Stimulated activated CD8-positive, alpha-beta memory T cell treated with anti-CD3 and anti-CD28 coated beads, Interleukin-7, amount 100 ng/mL, for 24 hours (primary cell): ENCODE measurements at regions not wholly inside any gene's neighbourhood (a gene's known extent, or its start where the extent isn't known, plus 50 kb on each side); places are given as distances from the start of the nearest gene placed in this dataset.

ENCODE experiments used
- DNase-seq: peaks from one replicate; pipeline ENCODE4 v3.0.0-alpha.2; 2020; ENCODE audit warnings: low read depth

- no peak for DNase-seq
Measured at GRCh38 chr14:87522575-87522974, 470.4 kb downstream of the GALC start.

DNA sequence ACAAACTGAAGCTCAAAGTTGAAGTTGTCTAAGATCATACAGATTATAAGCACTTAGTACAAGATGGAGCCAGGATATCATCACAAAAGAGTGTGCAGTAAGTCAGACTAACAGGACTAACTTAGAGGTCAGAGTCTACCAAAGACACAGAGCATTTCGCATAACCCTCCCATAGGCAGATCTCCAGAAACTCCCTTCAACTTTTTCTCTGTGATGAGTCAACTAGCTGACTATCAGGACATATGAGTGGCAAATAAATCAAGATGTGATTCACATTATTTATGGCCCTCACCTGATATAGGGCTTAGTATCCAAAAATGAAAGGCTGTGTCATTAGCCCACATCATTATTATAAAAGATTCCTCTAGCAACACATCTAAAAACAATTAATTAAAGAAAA is 484.6 kb downstream of the GALC start:
- no peak for DNase-seq

DNA sequence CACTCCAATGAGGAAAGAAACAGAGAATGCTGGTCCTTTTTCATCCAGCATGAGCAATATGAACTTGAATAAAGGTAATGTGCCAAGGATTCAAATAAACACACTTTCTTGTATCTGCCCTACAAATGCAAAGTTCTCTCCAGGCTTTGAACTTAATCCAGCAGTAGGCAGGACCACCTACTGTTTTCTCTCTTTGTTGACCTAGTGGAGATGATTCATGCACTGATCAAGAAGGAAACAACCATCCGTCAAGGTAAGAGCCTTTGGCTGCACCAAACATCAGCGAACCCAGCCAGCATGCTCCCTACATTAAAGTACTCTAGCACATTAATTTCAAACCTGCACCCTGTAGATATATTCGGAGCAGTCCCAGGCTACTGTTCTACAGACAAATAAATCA is 489.3 kb downstream of the GALC start:
- no peak for DNase-seq

DNA sequence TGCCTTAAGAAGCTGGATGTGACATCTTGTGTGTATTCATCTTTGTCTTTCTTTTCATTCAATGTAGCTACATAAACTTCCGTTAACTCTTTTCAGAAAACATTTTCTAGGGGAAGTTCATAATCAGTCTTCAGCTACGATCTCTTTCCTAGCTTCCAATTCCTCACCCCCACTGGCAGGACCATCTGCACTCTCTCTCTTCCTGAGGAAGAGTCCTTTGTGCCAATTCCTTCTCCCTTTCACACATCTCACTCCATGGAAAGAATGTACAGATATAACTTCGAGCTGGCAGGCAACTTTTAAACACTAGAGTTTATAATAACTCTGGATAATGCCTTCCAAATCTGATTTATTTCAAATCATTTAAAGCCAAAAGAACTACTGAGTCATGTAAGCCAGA is 495.7 kb downstream of the GALC start:
- no peak for DNase-seq

- DNase-seq = no peak
Measured at GRCh38 chr14:87494010-87494409, 499.0 kb downstream of the GALC start.

GRCh38 chr14:87492561-87492960 is 500.4 kb downstream of the GALC start:
- DNase-seq = no peak

DNA sequence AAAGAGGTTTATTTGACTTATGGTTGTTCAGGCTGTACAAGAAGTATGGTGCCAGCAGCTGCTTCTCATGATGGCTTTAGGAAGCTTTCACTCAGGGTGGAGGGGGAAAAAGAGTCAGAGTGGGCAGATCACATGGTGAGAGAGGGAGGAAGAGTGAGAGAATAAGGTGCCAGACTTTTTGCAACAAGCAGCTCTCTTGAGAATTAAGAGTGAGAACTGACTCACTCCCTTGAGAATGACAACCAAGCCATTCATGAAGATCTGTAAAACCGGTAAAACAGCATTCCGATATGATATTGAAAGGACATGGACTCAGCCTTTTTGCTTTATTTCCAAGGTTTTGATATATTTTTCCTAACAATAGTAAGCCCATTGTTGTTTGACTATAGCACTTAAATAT is 501.2 kb downstream of the GALC start:
- no peak for DNase-seq

DNA sequence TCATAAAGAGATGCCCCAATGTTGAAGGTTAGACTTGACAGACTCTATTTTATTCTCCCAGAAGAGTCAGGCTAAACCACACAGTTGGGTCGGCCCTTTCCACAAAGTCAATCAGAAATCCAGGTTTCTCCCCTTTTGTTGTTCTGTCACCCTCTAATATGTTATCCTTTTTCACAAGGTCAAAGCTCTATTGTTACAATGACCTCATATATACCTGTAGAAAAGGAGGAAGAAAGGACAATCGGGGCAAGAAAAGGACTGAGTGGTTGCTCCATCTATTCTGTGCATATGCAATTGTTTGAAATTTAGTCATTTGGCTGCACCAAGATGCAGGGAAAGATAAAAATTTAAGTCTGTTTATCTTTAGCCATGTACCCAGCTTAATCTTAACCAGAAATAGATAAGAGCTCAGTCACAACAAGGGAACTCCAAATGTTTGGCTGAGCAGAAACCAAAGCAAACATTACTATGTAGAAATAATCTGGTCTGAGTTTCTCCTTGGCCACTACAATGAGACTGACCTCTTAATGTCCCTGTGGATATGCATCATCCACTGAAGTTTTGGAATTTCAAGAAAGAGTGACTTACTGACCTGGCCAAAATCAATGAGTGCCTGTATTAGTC is 503.7 kb downstream of the GALC start:
- no peak for DNase-seq

DNA sequence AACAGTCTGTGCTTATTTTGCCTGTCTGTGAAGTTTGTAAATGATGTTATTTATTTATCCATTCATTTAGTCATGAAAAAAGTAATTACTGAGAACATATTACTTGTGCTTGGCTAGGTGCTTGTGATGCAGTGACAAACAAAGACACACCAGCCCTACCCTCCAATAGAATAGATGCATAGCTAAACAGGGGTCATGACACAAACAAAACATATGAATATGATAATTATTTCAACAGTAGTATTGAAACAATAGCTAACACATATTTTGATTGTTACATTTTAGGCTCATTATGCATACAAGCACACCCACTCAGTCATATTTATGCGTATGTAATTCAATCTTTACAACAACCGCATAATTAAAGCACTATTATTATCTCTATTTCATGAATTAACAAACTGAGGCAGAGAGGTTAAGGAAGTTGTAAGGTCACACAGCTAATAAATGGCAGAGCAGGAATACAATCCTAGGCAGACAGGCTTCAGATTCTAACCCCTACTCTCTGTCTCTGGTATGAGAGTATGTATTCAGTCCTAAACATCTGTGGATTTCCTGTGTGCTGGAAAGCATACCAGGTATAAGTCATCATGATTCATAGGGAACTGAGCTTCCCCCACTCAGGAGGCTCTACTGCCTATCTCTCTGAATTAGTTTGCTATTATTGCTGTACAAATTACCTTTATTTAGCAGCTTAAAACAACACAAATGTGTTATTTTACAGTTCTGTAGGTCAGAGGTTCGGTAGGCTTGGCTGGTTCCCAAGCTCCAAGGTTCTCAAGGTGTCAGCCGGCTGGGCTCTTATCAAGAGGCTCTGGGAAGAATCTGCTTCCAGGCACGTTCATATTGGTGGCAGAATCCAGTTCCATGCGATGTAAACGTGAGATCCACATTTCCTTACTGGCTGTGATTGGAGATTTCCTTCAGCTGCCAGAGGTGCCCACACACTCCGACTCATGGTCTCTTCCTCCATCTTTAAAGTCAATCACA is 509.4 kb downstream of the GALC start:
- DNase-seq = no peak

- no peak for DNase-seq
Measured at GRCh38 chr14:87468531-87468930, 524.5 kb downstream of the GALC start.

DNA sequence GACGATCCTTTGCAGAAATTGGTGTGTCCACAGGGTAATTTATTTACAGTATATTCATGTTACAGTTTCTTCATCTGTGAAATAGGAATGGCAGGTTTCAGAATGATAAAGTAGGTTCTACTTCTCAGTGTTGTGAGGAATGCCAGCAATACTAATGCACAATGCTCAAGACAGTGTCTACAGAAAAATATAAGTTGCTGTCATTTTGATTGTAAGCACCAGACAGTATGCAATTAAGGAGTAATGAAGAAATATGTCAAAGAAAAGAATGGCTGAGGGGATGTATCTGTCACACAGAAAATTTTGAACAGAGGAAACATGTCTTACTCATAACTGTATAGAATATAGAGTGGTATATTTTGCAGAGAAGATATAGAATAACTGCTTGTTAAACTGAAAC is 525.4 kb downstream of the GALC start:
- DNase-seq = no peak

DNA sequence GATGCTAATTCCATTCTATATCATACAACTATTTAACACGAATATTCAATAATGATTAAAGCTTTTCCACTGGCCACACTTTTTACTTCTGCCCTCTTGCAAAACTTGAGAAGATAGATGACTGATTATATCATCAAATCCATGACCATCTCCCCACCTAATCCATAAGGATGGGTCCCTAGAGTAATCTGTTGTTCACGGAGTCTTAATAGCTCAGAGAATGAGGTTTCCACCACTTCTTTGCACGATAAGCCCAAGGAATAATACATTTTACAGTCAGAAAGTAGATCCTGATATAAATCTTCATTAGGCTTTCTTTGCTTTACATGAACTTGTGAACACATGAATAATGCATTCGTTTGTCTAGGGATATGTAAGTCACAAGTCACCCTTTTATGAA is 527.2 kb downstream of the GALC start:
- DNase-seq = no peak

GRCh38 chr14:87461704-87462103 is 531.3 kb downstream of the GALC start:
- DNase-seq = no peak

DNA sequence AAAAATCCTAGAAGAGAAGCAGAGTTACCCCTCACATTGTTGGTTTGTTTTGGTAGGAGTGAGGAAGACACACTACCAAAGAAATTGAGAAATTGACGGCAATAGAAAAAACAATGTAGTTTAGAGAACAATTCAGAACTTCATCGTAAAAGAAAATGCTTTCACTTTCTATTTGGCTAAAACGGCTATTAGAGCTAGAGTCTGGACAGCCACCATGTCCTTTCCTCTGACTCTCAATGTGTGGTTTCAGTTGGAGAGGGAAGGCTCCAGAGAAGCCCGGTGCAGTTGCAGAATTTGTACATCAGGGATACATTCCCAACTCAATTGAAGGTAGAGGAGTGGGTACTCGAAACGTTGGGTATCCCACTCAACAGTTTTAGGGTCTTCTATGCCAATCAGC is 535.3 kb downstream of the GALC start:
- DNase-seq = no peak

GRCh38 chr14:87450193-87450592 is 542.8 kb downstream of the GALC start:
- DNase-seq = no peak

GRCh38 chr14:87449016-87449415 is 544.0 kb downstream of the GALC start:
- no peak for DNase-seq

- DNase-seq = no peak
Measured at GRCh38 chr14:87443787-87444186, 549.2 kb downstream of the GALC start.

DNA sequence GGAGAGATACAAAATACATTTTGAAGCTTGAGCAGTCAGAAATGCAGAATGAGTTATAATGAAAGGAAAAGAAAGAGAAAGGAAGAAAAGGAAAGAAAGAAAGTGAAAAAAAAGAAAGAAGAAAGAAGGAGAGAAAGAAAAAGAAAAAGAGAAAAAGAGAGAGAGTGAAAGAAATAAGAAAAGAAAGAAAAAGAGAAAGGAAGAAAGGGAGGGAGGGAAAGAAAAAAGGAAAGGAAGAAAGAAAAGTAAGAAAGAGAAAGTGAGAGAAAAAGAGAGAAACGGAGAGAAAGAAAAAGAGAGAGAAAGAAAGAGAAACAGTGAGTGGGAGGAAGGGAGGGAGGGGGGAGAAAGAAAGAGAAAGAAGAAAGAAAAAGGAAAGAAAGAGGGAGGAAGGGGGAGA is 549.9 kb downstream of the GALC start:
- no peak for DNase-seq

- no peak for DNase-seq
Measured at GRCh38 chr14:87437158-87437557, 555.8 kb downstream of the GALC start.

DNA sequence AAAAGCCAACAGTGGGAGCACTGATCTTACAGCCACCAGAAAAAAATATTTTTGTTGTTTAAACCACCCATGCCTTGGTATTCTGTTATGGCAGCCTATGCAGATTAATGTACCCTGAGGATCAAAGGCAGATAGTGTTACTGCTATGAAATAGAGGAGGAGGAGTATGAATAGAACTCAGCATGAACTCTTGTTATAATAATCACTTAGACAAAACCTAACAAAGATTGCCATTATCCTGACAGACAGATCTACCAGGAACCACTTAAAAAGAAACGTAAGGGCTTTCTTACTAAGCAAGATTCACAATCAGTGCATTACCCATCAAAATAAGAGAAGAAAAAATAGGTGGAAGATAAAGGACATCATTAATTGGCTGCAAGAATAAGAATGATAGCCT is 558.3 kb downstream of the GALC start:
- no peak for DNase-seq

DNA sequence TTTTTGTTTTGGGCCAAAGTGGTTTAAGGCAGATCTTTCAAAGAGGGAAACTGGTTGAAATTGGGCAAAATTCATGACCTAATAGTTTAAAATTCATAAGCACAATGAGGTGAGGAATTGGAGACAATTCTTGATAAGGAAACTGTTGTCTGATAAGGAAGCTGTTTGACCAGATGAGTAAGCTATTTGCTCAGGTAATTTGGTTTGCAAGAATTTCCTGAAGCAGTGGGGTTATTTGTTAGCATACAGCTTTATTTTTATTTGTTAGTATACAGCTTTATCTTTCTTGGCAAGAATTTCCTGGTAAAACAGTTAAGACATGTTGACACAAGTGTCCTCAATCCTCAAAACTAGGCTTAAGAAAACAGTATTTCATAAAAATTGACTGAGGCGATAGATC is 559.0 kb downstream of the GALC start:
- no peak for DNase-seq

- DNase-seq = no peak
Measured at GRCh38 chr14:87432698-87433097, 560.3 kb downstream of the GALC start.

DNA sequence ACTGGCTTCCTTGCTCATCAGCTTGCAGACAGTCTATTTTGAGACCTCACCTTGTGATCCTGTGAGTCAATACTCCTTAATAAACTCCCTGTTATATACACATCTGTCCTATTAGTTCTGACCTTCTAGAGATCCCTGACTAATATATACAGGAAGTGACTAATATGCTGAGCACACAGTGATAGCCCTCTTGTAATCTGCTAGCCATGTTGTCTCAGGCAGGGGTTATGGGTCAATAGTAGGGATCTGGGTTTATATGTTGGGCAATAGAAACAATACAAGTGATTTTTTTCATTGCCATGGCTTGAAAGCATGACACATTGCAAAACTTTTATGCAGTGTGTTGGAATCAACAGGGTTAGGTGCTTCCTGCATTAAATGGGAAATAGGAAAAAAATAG is 562.2 kb downstream of the GALC start:
- DNase-seq = no peak

DNA sequence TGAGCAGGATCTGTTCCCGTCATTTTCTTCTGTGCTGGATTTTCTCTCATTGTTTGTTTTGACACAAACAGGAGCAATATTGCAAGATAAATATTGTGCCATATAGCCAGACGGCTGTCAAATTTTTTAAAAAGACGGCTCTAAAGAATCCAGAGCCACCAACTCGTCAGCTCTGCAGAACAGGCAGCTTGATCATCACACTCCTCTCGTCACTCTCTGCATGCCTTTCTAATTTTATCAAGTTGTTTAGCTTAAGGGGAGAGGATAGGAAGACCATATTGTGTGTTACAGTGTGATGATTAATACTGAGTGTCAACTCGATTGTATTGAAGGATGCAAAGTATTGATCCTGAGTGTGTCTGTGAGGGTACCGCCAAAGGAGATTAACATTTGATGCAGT is 562.8 kb downstream of the GALC start:
- no peak for DNase-seq
